Smooth muscle cell (in vitro differentiated cells): ENCODE measurements at regions not wholly inside any gene's neighbourhood (a gene's known extent, or its start where the extent isn't known, plus 50 kb on each side); places are given as distances from the start of the nearest gene placed in this dataset.

Source experiments
- DNase-seq: peaks from one replicate; lab custom pipeline; 2025; ENCODE audit not compliant: unreplicated experiment; lab: John Stamatoyannopoulos, UW
- H2AFZ ChIP-seq: fragments of 200-600 bp; sonication (generic); 2 replicates; pipeline ENCODE4 v1.6.0; 2016; ENCODE audit warnings: antibody characterized with exemption, low read depth, mild to moderate bottlenecking
- H3F3A ChIP-seq: fragments of 200-600 bp; sonication (generic); 2 replicates; pipeline ENCODE4 v1.6.0; 2017; ENCODE audit warnings: antibody characterized with exemption, low read depth
- H3K27ac ChIP-seq: fragments of 200-600 bp; sonication (generic); 2 replicates; pipeline ENCODE4 v1.5.1; 2016; ENCODE audit warnings: low read depth, mild to moderate bottlenecking
- H3K27me3 ChIP-seq: fragments of 200-600 bp; sonication (generic); 2 replicates; pipeline ENCODE4 v1.6.1; 2016; ENCODE audit warnings: low read depth, mild to moderate bottlenecking
- H3K36me3 ChIP-seq: fragments of 200-600 bp; sonication (generic); 2 replicates; pipeline ENCODE4 v1.5.1; 2016; ENCODE audit warnings: low read depth
- H3K4me1 ChIP-seq: fragments of 200-600 bp; sonication (generic); 2 replicates; pipeline ENCODE4 v1.5.1; 2016; ENCODE audit warnings: low read depth
- H3K4me2 ChIP-seq: fragments of 200-600 bp; sonication (generic); 2 replicates; pipeline ENCODE4 v1.6.0; 2016; ENCODE audit warnings: mild to moderate bottlenecking
- H3K4me3 ChIP-seq: fragments of 200-600 bp; sonication (generic); 2 replicates; pipeline ENCODE4 v1.5.1; 2016; ENCODE audit warnings: mild to moderate bottlenecking
- H3K79me2 ChIP-seq: fragments of 200-600 bp; sonication (generic); 2 replicates; pipeline ENCODE4 v1.6.0; 2016; ENCODE audit warnings: low read depth, mild to moderate bottlenecking
- H3K9ac ChIP-seq: fragments of 200-600 bp; sonication (generic); 2 replicates; pipeline ENCODE4 v1.6.0; 2016; ENCODE audit warnings: low read depth
- H3K9me3 ChIP-seq: fragments of 200-600 bp; sonication (generic); replicated peaks from 2 replicates; pipeline ENCODE4 v1.5.1; 2016; ENCODE audit warnings: low read depth
- H4K20me1 ChIP-seq: fragments of 200-600 bp; sonication (generic); 2 replicates; pipeline ENCODE4 v1.6.0; 2016; ENCODE audit warnings: low read depth
- CTCF ChIP-seq: fragments of 200-600 bp; sonication (generic); IDR thresholded peaks from 2 replicates; pipeline ENCODE4 v1.5.1; 2017; ENCODE audit warnings: borderline replicate concordance, mild to moderate bottlenecking, antibody characterized with exemption; ENCODE audit not compliant: insufficient read depth, poor library complexity, severe bottlenecking
- WGBS: methylation state at CpG from one replicate; pipeline ENCODE4 v1.1.7; 2016; ENCODE audit warnings: low lambda C conversion rate; 5-methylcytosine and 5-hydroxymethylcytosine counted together

GRCh38 chr12:124096869-124097434 is 123.9 kb downstream of the ZNF664 start:
- no peak overlapping the region for H3K4me3 ChIP-seq
- H4K20me1 ChIP-seq: no peaks in the 10 kb centered on the region
- TF ChIP-seq CTCF: no peak
- H3K4me1 ChIP-seq: no peaks in the 10 kb centered on the region
- no peak overlapping the region for H3K9ac ChIP-seq
- no peaks in the 10 kb centered on the region for H3K79me2 ChIP-seq
- no peak for DNase-seq
- H3F3A ChIP-seq: no peaks in the 10 kb centered on the region
- H2AFZ ChIP-seq: no peak overlapping the region
- no peaks in the 10 kb centered on the region for H3K9me3 ChIP-seq
- no peaks in the 10 kb centered on the region for H3K27me3 ChIP-seq
- no peaks in the 10 kb centered on the region for H3K36me3 ChIP-seq
- H3K27ac ChIP-seq: no peak overlapping the region
- 97% methylated on average over 10 of the region's 10 CpGs for WGBS
- no peak overlapping the region for H3K4me2 ChIP-seq

GRCh38 chr12:124097701-124098100 is 124.7 kb downstream of the ZNF664 start:
- Histone ChIP-seq H3K4me3 (no peak overlapping the region), H3K79me2 (no peaks in the 10 kb centered on the region), H2AFZ (no peak overlapping the region), H3K4me1 (no peaks in the 10 kb centered on the region), H3K9ac (no peak overlapping the region), H3K4me2 (no peak overlapping the region), H3F3A (no peaks in the 10 kb centered on the region), H3K36me3 (no peaks in the 10 kb centered on the region), H3K27me3 (no peaks in the 10 kb centered on the region), H3K27ac (no peak overlapping the region), H4K20me1 (no peaks in the 10 kb centered on the region), H3K9me3 (no peaks in the 10 kb centered on the region)
- TF ChIP-seq CTCF: no peak
- WGBS: 83% methylated on average over 7 of the region's 7 CpGs
- no peak for DNase-seq

- no peaks in the 10 kb centered on the region for H3K4me1 ChIP-seq
- no peak for TF ChIP-seq CTCF
- H3K27me3 ChIP-seq: no peaks in the 10 kb centered on the region
- no peak overlapping the region for H3K9ac ChIP-seq
- H3K79me2 ChIP-seq: no peaks in the 10 kb centered on the region
- H3K27ac ChIP-seq: no peak overlapping the region
- 94% methylated on average over 14 of the region's 14 CpGs for WGBS
- no peak overlapping the region for H2AFZ ChIP-seq
- H3K36me3 ChIP-seq: no peaks in the 10 kb centered on the region
- no peaks in the 10 kb centered on the region for H3F3A ChIP-seq
- no peak for DNase-seq
- no peaks in the 10 kb centered on the region for H3K9me3 ChIP-seq
- H3K4me3 ChIP-seq: no peak overlapping the region
- H4K20me1 ChIP-seq: no peaks in the 10 kb centered on the region
- H3K4me2 ChIP-seq: no peak overlapping the region
Observed at GRCh38 chr12:124098101-124098757, 125.2 kb downstream of the ZNF664 start.

GRCh38 chr12:124098887-124099286 is 125.9 kb downstream of the ZNF664 start:
- Histone ChIP-seq H3K27me3 (no peaks in the 10 kb centered on the region), H3F3A (no peaks in the 10 kb centered on the region), H3K4me2 (no peak overlapping the region), H3K4me1 (no peaks in the 10 kb centered on the region), H4K20me1 (no peaks in the 10 kb centered on the region), H3K4me3 (no peak overlapping the region), H3K27ac (no peak overlapping the region), H3K9me3 (no peaks in the 10 kb centered on the region), H3K79me2 (no peaks in the 10 kb centered on the region), H2AFZ (no peak overlapping the region), H3K9ac (no peak overlapping the region), H3K36me3 (no peaks in the 10 kb centered on the region)
- TF ChIP-seq CTCF: no peak
- WGBS: 93% methylated on average over 8 of the region's 8 CpGs
- DNase-seq: no peak
